C4-2B (cell line): ENCODE measurements at regions not wholly inside any gene's neighbourhood (a gene's known extent, or its start where the extent isn't known, plus 50 kb on each side); places are given as distances from the start of the nearest gene placed in this dataset.

Source experiments
- CTCF ChIP-seq: fragments of 450-650 bp; conservative IDR thresholded peaks from 2 replicates; pipeline ENCODE4 v1.5.1; 2017; ENCODE audit warnings: mild to moderate bottlenecking
- ZFX ChIP-seq: fragments of 450-650 bp; IDR thresholded peaks from 2 replicates; pipeline ENCODE4 v1.6.1; 2017

DNA sequence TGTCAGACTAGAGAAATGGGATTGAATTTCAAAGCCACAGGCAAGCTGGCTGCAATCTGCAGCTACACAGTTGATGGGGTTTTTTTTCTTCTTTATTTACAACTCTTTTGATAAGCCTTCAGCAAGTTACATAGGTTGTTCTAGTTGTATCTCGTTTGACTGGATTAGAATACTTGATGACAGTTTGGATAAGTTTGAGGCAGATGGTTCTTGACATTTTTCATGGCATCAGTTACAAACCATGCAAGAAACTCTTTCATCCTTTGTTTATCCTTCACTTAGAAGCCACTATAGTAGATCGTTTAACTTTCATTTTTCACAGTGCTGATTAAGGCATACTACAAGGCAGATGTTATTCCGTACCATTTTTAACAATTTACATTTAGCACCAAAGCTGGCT, 238.9 kb downstream of the TOX3 start:
- TF ChIP-seq CTCF (no peak), ZFX (no peak)
